Activated naive CD4-positive, alpha-beta T cell treated with anti-CD3 and anti-CD28 coated beads, Interleukin-2, amount 10 ng/mL, durations not matched to agents 7 days and 5 days (primary cell): ENCODE measurements at regions not wholly inside any gene's neighbourhood (a gene's known extent, or its start where the extent isn't known, plus 50 kb on each side); places are given as distances from the start of the nearest gene placed in this dataset.

Experiments
- CTCF ChIA-PET: fragments of 350-600 bp; sonication (Branson Sonifier 250); formaldehyde crosslinking; loops from one replicate; lab custom pipeline; 2021; ENCODE audit warnings: antibody characterized with exemption; lab: Charles Lee
- DNase-seq: peaks from one replicate; pipeline ENCODE4 v3.0.0-alpha.2; 2020
- H3K27ac Mint-ChIP-seq: one replicate; pipeline ENCODE4 v1.8.0; 2021; ENCODE audit warnings: mild to moderate bottlenecking, moderate library complexity, mixed read lengths
- H3K27me3 Mint-ChIP-seq: one replicate; pipeline ENCODE4 v1.8.0; 2021; ENCODE audit warnings: mild to moderate bottlenecking, mixed read lengths
- H3K36me3 Mint-ChIP-seq: one replicate; pipeline ENCODE4 v1.8.0; 2021; ENCODE audit warnings: mixed read lengths
- H3K4me1 Mint-ChIP-seq: one replicate; pipeline ENCODE4 v1.8.0; 2021; ENCODE audit warnings: mixed read lengths
- H3K4me3 Mint-ChIP-seq: one replicate; pipeline ENCODE4 v1.8.0; 2021; ENCODE audit warnings: mild to moderate bottlenecking, moderate library complexity, mixed read lengths
- H3K9me3 Mint-ChIP-seq: one replicate; pipeline ENCODE4 v1.8.0; 2021; ENCODE audit warnings: mixed read lengths

DNA sequence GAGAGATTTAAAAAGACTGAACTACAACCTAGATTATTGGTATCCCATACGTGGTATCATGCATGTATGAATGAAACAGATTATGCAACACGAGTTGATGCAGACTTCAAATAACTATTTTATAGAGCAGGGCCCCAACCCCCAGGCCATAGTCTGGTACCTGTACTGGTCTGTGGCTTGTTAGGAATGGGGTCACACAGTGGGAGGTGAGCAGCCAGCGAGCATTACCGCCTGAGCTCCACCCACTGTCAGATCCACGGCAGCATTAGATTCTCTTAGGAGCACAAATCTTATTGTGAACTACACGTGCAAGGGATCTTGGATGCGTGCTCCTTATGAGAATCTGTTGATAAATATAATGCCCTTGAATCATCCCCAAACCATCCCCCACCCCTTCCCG is 320.2 kb downstream of the TBC1D4 start:
- H3K27me3 Mint-ChIP-seq, result no peaks in the 10 kb centered on the region
- CTCF ChIA-PET, result no interaction called here
- no peak for DNase-seq
- H3K36me3 Mint-ChIP-seq, result no peaks in the 10 kb centered on the region
- H3K4me1 Mint-ChIP-seq, result no peaks in the 10 kb centered on the region
- H3K27ac Mint-ChIP-seq, result no peak overlapping the region
- no peak overlapping the region for H3K4me3 Mint-ChIP-seq
- H3K9me3 Mint-ChIP-seq, result no peaks in the 10 kb centered on the region

DNA sequence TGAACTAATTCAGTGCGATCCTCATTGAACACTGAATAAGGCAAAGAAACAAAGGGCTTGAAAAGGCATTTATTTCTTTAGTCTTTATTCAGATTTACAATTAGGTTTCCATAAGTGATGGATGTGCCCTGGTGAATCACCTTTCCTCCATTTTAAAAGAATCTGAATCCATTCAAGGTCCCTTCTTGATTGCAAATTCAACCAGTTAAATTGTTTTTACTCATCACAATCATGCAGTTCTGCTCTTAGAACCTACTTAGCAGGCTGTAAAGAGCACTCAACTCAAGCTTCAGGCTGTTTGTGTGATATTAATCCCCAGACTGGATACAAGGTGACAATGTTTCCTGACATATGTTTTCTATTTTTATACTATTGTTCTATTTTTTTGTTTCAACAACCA is 321.0 kb downstream of the TBC1D4 start:
- no peaks in the 10 kb centered on the region for H3K4me1 Mint-ChIP-seq
- H3K27me3 Mint-ChIP-seq, result no peaks in the 10 kb centered on the region
- no peaks in the 10 kb centered on the region for H3K9me3 Mint-ChIP-seq
- H3K4me3 Mint-ChIP-seq, result no peak overlapping the region
- CTCF ChIA-PET, result no interaction called here
- no peak for DNase-seq
- H3K27ac Mint-ChIP-seq, result no peak overlapping the region
- H3K36me3 Mint-ChIP-seq, result no peaks in the 10 kb centered on the region

DNA sequence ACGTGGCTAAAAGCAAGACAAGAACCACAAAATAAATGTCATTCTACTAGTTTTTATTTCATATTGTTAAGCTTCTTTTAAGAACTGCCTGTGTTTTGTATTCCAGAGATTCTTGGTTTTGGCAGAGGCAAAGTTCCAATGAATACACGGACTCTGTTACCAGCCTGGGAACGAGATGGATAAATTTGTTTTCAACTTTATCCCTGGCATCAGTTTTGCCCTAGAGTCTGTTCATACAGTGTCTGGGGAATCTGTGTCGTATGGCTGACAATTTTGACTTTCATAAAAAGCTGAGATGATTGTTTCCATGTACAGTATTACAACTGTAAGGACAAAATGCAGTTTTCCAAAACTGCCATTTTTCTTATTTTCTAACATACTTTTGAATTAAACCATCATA is 327.6 kb downstream of the TBC1D4 start:
- no peaks in the 10 kb centered on the region for H3K4me1 Mint-ChIP-seq
- H3K9me3 Mint-ChIP-seq, result no peaks in the 10 kb centered on the region
- H3K36me3 Mint-ChIP-seq, result no peaks in the 10 kb centered on the region
- H3K27me3 Mint-ChIP-seq, result no peaks in the 10 kb centered on the region
- CTCF ChIA-PET, result no interaction called here
- no peak overlapping the region for H3K4me3 Mint-ChIP-seq
- no peak overlapping the region for H3K27ac Mint-ChIP-seq
- no peak for DNase-seq

DNA sequence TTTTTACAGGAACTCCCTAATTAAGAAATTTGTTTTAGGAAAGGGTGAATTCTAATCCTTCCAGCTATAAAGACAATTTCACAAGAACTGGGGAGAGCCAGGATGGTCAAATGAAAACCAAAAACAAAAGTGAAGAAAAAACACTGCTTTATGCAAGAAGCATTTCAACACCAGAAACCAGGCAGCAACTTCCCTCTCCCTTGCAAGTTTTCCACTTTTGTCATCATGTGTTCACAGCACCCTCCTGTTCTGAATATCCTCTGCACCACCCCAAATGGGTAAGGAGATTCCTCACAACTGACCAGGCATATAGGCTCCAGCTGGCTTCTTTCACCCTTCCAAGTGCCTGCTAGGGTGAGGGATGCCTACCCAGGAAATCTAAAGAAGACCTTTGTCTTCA is 328.1 kb downstream of the TBC1D4 start:
- Mint-ChIP-seq H3K9me3 (no peaks in the 10 kb centered on the region), H3K36me3 (no peaks in the 10 kb centered on the region), H3K4me1 (no peaks in the 10 kb centered on the region), H3K27ac (no peak overlapping the region), H3K27me3 (no peaks in the 10 kb centered on the region), H3K4me3 (no peak overlapping the region)
- no peak for DNase-seq
- CTCF ChIA-PET, result no interaction called here

DNA sequence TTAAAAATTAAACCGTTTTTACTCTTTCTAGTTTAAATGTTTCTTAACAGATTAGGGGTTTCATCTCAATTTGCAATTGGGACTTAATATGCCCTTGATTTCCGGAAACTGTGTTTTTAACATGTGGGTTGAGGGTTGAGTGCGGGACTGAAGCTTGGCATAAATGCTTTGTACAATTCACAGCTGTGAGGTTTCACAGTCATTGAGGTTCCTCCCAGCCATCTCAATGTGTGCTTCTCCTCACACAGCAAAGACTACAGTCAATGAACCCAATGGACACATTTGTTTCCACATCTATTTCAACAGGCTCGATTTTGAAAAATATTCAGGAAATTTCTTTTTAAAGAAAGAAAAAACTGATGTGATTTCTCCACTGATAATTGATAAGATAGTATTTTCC is 328.6 kb downstream of the TBC1D4 start:
- no peak overlapping the region for H3K4me3 Mint-ChIP-seq

DNA sequence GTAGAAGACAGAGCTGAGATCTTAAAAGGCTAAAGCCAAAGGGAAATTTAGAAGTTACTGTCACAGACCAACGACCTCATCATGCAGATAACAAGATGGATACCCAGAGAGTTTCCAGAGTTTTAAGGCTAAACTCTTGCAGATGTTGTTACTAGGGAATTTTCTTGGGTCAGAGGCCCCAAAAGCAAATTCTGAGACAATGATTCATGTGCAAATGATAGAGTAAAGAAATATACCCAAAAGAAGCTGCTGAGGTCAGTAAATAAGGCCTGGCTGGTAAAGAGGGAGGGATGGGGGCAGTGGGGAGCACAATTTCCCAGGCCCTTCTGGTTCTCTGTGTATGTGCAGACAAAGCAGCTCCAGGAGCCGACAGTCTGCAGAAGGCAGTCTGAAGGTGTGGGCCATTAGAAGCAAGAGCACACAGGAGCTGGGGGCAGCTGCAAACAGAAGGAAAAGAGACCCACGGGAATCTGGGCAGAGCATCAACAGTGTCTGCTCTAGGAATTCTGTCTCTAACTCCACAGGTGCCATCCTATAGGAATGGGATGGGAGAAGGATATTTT is 330.8 kb downstream of the TBC1D4 start:
- H3K27me3 Mint-ChIP-seq, result no peaks in the 10 kb centered on the region
- DNase-seq, result no peak
- H3K4me3 Mint-ChIP-seq, result no peak overlapping the region
- no peaks in the 10 kb centered on the region for H3K4me1 Mint-ChIP-seq
- no peaks in the 10 kb centered on the region for H3K36me3 Mint-ChIP-seq
- no peaks in the 10 kb centered on the region for H3K9me3 Mint-ChIP-seq
- no peak overlapping the region for H3K27ac Mint-ChIP-seq
- CTCF ChIA-PET, result no interaction called here

More for the DNA sequence above, 328.6 kb downstream of the TBC1D4 start:
- no peak for DNase-seq
- Mint-ChIP-seq H3K9me3 (no peaks in the 10 kb centered on the region), H3K27ac (no peak overlapping the region), H3K36me3 (no peaks in the 10 kb centered on the region), H3K4me1 (no peaks in the 10 kb centered on the region), H3K27me3 (no peaks in the 10 kb centered on the region)
- CTCF ChIA-PET, result no interaction called here

DNA sequence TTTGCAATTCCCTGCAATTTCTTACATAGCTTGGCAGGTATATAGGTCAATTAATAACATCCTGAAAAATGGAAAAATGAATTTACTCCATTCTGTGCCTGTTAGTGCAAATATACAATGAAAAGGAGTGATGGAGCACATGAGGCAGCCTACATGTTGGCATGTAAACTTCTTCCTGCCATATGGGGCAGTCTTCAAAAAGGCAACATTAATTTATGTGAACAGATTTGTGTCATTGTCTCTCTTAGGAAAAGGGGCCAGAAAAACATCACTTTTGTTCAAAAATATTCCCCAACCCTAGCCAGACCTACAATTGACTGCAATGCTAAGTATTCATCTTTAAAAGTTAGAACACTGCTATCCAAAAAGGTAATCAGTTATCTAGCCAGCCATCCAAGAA is 332.2 kb downstream of the TBC1D4 start:
- Mint-ChIP-seq H3K9me3 (no peaks in the 10 kb centered on the region), H3K27ac (no peak overlapping the region), H3K36me3 (no peaks in the 10 kb centered on the region), H3K4me3 (no peak overlapping the region), H3K27me3 (peaks cover 2% of the 10 kb centered on the region), H3K4me1 (no peaks in the 10 kb centered on the region)
- CTCF ChIA-PET, result no interaction called here
- DNase-seq, result no peak

DNA sequence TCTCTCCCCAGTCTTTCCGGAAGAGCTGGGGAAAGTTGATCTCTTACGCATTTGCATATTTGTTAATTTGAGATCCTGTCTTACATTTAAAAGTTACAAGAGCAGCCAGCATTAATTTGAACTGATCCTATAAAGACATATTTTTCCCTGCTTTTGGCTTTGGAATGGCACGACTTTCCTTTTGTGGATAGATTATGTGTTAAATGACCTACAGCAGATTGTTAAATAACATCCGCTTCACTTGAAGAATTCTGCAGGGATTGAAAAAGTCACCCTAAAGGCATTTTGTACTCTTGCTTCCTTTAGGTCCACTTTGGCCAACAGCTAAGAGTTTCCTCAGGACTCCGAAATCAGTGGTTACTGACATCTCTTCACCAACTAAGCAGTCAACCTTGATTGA is 334.0 kb downstream of the TBC1D4 start:
- DNase-seq, result no peak
- Mint-ChIP-seq H3K36me3 (no peaks in the 10 kb centered on the region), H3K27ac (no peak overlapping the region), H3K4me1 (no peaks in the 10 kb centered on the region), H3K27me3 (peaks cover 3% of the 10 kb centered on the region), H3K4me3 (no peak overlapping the region), H3K9me3 (no peaks in the 10 kb centered on the region)
- CTCF ChIA-PET, result no interaction called here

DNA sequence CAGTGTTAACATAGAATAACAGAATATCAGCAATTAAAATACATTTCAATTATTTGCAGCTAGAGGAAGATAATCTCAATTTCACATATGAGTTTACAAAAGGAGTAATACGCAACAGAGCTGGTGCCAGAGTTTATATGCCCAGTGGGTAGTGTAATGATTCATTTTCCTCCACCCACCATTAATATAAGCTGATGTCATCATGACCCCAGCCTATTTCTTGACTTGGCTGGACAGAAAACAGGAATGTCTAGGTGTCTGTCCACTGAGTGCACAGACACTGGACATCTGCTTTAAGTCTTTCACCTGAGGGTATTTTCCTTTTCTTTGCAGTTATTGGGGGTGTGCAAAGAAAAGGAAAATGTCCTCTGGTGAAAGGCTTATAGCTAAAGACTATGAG is 335.5 kb downstream of the TBC1D4 start:
- Mint-ChIP-seq H3K9me3 (no peaks in the 10 kb centered on the region), H3K27me3 (peaks cover 3% of the 10 kb centered on the region), H3K4me1 (no peaks in the 10 kb centered on the region), H3K27ac (no peak overlapping the region), H3K36me3 (no peaks in the 10 kb centered on the region), H3K4me3 (no peak overlapping the region)
- CTCF ChIA-PET, result no interaction called here
- no peak for DNase-seq

DNA sequence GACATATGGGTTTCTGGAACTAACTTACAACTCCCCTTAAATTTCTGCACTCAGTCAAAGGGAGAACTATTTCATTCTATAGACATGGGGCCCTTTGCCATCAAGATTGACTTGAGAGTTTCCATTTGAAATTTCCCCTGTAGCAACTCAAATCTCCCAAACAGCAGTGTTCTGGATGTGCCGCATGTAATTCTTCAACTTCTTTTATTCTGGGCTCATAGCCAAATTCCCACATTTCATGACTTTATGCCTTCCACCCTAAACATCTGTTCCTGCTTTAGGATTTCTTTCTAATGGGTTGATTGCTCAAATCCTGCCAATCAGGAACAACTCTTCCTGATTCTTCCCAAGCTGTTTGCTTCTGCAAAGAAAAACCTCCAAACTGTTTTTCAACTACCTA is 336.0 kb downstream of the TBC1D4 start:
- CTCF ChIA-PET, result no interaction called here
- H3K9me3 Mint-ChIP-seq, result no peaks in the 10 kb centered on the region
- no peak overlapping the region for H3K4me3 Mint-ChIP-seq
- no peak overlapping the region for H3K27ac Mint-ChIP-seq
- H3K36me3 Mint-ChIP-seq, result no peaks in the 10 kb centered on the region
- peaks cover 3% of the 10 kb centered on the region for H3K27me3 Mint-ChIP-seq
- no peak for DNase-seq
- no peaks in the 10 kb centered on the region for H3K4me1 Mint-ChIP-seq

DNA sequence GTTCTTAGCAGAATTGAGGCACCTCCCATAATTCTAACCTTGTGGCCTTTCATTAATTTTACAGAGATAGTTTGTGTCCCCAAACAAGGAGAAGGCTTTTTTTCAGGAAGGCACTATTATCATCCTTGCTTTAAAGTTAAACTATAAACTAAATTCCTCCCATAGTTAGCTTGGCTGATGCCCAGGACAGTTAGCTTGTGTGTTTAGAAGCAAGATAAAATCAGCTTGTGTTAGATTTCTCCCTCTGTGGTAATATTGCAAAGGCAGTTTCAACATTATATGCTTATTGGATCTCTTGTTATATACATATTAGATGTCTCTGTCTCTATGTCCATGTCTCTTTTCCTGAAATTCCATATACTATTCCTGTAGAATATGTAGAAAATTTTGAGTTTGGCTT is 342.7 kb downstream of the TBC1D4 start:
- CTCF ChIA-PET, result no interaction called here
- peaks cover 7% of the 10 kb centered on the region for H3K9me3 Mint-ChIP-seq
- no peak overlapping the region for H3K4me3 Mint-ChIP-seq

DNA sequence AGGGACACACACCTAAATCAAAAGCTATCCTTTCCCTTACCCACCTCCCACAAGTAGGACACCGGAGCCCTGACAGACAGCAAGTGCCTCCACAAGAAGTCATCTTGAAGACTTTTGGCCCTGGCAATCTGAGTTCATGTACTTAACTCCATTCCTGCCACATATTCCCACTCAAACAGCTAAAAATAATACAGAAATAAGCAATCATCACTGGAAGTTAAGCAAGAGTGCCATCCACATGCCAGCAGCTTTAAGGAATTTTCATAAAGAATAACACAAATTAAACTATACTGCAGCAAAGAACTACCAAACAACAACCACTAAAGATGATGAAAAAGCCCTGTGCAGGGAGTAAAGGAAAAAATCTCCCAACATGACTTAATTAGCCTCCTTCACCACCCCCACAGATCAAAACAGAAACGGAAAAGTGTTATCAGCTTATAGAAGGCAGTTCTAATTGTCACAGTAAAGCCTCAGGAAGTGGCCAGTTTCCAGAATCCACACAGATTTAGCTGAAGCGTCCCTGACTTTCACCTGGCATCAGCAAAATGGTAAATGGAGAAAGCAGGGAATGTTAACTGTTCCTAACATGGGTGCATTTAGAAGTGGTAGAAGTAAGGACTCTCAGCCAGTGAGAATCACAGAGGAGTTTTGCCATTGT is 343.9 kb downstream of the TBC1D4 start:
- Mint-ChIP-seq H3K4me3 (no peak overlapping the region), H3K4me1 (no peaks in the 10 kb centered on the region), H3K36me3 (no peaks in the 10 kb centered on the region), H3K27me3 (no peaks in the 10 kb centered on the region), H3K27ac (no peak overlapping the region), H3K9me3 (peaks cover 7% of the 10 kb centered on the region)
- CTCF ChIA-PET, result no interaction called here
- no peak for DNase-seq

More for the DNA sequence above, 342.7 kb downstream of the TBC1D4 start:
- Mint-ChIP-seq H3K36me3 (no peaks in the 10 kb centered on the region), H3K27ac (no peak overlapping the region), H3K4me1 (no peaks in the 10 kb centered on the region), H3K27me3 (no peaks in the 10 kb centered on the region)
- no peak for DNase-seq

DNA sequence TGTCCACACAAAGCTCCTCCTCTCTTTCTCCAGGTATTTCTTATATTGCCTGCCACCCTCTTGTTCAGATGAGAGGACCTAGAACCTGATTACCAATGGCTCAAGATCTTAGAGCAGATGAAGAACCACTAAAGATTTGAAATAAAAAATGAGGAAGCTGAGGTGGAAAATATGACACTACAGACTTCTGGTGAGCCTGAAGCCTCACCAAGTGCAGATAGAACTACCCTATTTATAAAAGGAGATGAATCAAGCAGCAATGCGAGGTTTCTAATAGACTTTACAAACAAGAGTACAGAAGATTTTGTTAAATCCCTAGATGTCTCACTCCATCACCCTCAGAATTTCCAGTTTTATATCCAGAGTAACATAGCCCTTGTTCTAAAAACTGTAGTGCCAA is 345.8 kb downstream of the TBC1D4 start:
- CTCF ChIA-PET, result no interaction called here

DNA sequence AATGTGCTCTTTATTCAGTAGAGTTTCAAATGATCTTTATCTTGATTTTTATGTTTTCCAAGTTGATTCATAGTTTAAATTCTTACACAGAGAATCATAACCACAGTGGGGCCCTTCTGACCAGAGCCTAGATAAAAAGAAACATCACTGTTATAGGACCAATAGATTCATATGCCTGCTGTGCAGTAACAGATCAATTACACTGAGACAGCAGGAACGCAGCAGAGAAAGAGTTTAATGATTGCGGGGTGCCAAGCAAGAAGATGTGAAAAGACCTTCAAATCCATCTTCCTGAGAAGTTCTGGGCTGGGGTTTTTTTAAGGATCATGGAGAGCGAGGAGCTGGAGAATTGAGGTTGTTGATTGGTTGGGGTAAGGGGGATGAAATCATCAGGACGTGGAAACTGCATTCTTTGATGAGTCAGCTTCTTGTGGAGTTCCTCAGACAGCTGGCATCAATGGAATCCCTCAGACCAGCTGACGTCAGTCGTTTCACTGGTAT is 346.6 kb downstream of the TBC1D4 start:
- Mint-ChIP-seq H3K4me3 (no peak overlapping the region), H3K9me3 (peaks cover 7% of the 10 kb centered on the region), H3K27ac (no peak overlapping the region), H3K27me3 (no peaks in the 10 kb centered on the region), H3K4me1 (no peaks in the 10 kb centered on the region), H3K36me3 (no peaks in the 10 kb centered on the region)
- CTCF ChIA-PET, result no interaction called here
- no peak for DNase-seq

More for the DNA sequence above, 345.8 kb downstream of the TBC1D4 start:
- Mint-ChIP-seq H3K36me3 (no peaks in the 10 kb centered on the region), H3K4me1 (no peaks in the 10 kb centered on the region), H3K4me3 (no peak overlapping the region), H3K27me3 (no peaks in the 10 kb centered on the region), H3K9me3 (peaks cover 7% of the 10 kb centered on the region), H3K27ac (no peak overlapping the region)
- DNase-seq, result no peak
